ENCODE measurements at regions not wholly inside any gene's neighbourhood (a gene's known extent, or its start where the extent isn't known, plus 50 kb on each side); places are given as distances from the start of the nearest gene placed in this dataset.
"Not testable (repeated sequence)": the region's sequence is repeated elsewhere in the genome, so short reads cannot be mapped to it uniquely, and the experiment has no call there.

DNA sequence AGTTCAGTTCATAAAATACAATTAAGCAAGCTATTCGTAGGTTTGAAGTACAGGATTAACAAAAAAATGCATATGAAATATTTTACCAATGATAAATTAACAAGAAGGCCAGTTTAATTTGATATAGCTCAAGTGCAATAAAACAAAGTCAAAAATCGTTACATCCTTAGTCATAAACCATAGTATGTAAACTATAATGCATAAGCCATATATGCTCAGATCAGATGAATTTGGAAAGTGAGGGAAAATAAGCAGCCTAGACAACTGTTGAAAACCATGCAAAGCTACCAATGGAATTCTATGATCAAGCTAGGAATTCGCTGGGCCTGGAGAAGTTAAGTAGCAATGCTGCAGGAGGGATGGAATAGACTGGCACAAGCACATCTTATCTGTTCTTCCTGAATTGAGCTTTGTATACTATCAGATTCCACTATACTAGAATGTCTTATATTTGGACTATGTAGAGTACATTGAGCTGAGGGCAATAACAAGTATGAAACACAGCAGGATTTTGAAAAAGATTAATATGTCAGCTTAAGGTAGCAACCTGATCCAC is 682.0 kb downstream of the IRS1 start:
- DNase-seq = no peak

DNA sequence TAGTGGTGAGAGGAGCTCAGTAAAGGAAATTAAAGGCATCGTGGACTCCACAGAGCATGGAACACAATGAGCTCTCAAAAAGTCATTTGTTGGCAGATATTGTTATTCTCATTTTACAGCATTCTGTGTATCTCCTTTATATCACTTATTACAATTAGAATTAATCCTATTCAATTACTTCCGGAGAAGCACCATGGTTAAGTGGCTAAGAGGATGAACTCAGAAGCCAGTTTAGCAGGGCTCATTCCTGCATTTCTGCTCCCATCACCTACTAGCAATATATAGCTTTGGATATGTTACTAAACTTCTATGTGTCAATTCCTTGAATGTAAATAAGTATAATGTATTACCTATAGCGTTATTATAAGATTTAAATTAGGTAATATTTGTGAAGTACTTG is 683.3 kb downstream of the IRS1 start:
- no peak for DNase-seq

DNA sequence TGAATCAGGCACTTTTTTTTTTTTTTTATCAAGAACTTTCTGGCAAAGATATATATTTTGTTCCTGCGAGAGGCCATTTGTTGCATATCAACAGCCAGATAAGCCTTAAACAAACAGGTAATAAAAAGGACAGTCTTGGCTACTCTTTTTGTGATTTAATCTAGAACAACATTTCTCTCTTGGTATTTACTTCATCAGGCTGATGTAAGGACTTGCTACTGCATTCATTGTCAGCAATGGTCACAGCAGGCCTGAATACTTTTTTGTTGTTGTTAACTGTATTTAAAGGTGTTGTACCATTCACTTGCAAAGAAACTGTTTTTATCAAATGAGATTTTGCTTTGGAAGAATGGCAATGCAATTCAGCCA is 683.8 kb downstream of the IRS1 start:
- DNase-seq = no peak

DNA sequence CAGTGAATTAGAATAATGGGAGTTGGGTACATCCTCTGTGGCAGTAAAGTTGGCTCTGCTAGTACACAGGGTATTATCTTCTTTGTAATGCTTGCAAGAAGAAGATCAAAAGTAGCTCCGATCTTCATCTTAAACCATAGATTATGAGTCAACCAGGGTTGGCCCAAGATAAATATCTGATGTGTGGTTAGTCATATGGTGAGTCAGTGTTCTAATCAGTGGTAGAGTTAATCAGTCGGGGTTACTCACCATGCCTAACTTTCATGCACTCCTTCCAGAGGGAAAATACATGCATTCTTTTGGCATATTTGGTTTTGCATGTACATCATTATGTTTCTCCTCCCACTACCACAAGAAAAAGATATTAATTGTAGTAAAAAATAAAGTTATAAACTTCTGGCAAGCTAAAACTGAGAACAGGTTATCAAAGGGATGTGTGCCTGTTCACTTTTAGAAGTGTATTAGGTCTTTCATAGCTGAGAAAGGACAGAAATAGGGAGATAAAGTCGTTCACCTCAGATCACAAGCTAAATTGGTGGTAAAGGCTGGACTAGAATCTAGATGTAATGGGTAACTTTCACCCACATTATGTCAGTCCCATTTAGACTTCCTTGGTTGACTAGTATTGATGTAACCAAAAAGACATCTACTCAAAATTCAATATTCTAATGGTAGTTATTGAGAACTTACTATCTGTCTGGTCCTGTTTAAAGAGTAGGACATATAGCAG is 684.4 kb downstream of the IRS1 start:
- DNase-seq = no peak

DNA sequence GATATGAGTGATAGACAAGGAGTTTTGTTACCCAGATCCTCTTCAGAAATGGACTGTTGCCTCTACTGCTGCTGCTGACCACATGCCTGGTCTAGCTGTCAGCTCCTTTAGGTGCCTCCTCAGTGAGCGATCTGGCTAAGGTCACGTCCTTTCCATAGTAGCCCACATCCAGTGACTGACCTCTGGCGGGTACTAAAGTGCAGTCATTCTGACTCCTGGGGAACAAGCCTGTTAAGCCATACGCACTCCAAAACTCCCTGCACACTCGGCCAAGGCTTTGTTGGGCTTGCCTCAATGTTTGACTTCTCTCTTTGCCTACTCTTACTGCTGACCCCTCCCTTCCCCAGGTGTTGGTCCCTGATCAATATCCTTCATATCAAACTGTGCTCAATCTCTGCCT is 685.2 kb downstream of the IRS1 start:
- no peak for DNase-seq

DNA sequence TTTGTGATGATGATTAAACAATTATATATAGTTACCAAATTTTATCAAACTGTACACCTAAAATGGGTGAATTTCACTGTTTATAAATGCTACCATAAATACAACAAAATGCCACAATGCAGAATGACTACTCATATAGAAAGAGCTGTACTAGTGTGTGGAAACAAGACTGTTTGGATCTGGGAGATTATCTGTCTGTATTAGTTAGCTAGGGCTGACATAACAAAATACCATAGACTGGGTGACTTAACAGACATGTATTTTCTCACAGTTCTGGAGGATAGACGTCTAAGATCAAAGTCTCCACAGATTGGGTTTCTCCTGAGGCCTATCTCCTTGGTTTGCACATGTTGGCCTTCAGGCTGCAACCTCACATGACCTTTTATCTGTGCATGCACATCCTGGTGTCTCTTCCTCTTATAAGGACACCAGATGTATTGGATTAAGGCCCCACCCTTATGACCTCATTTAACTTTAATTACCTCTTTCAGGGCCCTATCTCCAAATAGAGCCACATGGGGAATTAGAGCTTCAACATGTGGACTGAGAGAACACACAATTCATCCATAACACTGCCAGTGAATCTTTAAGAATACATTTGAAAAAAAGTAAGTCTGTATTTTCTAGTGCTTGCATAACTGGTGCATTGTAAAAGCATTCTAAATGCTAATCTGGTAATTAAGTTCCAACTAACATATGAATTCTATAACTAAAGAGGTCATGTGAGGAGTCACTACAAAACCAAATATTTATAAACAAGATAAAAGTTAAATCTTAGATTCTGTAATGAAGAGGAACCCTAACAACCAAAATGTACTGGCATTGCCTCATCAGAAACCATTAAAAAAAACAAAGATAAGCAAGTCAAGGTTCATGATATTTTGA is 699.6 kb downstream of the NYAP2 start:
- DNase-seq = no peak

DNA sequence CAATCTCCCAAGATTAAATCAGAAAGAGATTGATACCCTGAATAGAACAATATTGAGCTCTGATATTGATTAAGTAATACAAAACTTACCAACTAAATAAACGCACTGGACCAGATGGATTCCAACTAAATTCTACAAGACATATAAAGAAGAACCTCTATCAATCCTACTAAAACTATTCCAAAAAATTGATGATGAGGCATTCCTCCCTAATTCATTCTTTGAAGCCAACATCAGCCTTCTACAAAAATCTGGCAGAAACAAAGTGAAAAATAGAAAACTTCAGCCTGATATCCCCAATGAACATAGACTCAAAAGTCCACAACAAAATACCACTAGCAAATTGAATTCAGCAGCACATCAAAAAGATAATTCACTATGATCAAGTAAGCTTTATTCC is 695.5 kb downstream of the NYAP2 start:
- no peak for DNase-seq

DNA sequence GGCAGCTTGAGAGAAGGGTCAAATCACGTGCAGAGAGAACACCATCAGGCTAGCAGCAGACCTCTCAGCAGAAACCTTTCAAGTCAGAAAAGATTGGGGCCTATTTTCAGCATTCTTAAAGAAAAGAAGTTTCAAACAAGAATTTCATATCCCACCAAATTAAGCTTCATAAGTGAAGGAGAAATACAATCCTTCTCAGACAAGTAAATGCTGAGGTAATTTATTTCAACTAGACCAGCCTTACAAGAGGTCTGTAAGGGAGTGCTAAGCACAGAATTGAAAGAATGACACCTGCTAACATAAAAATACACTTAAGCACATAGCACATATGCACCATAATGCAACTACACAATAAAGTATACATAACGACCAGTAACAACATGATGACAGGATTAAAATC is 693.9 kb downstream of the NYAP2 start:
- no peak for DNase-seq

DNA sequence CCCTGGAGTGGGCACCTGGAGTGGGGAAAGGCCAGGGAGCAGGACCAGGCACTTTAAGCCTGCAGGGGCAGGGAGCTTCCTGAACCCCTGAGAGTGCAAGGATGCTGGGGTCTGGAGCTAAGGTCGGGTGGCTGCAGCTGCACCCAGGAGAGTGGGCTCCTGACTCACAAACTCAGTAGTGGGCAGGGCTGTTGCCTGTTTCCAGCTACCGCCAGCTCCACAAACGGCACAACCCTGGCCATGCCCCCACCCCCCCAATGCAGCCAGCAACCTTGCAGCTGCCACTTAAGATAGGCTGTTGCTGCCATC is 688.8 kb downstream of the NYAP2 start:
- no peak for DNase-seq

DNA sequence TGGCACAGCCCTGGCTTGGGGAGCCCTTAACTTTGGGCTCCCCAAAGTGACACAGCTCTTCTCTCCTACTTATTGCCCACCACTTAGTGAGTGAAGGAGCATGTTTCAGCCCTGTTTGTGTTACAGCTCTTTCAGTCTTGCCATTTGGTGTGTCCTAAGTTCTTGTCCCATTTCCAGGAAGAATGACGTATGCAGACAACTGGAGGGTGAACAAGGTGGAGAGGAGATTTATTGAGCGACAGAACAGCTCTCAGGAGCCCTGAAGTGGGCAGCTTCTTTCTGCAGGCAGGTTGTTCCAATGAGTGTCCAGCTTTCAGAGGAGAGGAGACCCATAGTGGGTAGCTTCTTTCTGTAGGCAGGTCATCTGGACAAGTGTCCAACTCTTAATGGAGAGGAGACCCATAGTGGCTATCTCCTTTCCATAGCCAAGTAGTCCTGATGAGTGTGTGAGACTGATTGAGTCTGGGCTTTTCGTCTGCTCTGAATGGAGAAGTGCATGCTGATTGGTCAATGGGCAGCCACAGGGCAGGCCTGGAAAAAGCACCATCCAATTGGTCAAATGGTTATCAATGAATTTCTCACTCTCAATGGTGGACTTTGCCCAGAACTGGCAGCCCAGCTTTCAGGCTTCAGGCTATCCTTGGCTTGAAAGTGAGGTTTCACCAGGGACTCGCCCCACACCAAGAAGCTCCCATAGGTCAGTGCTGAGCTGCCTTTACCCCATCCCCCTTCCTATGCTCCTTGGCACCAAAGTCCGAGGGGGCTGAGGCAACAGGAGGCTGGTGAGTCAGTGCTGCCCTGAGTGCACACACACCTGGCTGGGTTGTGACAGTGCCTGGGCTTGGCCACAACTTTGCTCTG is 688.2 kb downstream of the NYAP2 start:
- no peak for DNase-seq

DNA sequence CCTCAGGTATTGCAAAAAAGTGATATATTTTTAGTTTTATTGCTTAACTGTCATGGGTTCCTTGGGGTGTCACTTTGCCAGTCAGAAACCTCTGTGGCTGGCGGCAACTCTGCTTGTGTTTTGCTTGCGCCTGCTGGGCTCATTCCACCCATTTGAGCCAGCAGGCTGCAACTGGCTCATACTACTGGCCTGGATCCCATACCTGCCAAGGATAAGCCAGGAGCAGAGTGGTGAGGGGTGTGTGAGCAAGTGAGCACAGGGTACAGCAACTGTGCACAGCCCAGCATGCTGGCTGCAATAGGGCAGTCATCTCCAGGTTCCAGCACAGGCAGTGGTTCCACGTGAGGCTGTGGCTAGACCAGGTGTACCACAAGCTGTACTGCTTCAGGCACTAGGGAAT is 687.5 kb downstream of the NYAP2 start:
- DNase-seq = no peak

DNA sequence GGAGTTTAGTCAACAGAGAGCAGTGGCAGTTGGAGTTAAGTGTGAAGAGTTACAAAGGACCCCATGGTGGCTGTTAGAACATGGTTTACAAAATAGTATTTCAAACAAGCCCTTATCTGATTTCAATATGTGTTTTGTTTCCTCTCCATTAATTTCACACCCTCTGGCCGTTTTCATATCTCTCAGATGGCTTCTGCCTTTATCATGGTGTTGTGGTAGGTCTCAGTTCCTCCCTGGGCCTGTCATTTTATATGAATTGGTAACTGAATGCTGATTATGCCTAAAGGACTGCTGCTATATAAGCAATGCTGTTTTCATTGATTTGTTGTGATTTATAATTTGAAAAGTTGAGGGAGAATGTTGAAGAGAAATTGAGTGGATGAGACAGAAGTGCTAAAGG is 686.7 kb downstream of the NYAP2 start:
- no peak for DNase-seq

DNA sequence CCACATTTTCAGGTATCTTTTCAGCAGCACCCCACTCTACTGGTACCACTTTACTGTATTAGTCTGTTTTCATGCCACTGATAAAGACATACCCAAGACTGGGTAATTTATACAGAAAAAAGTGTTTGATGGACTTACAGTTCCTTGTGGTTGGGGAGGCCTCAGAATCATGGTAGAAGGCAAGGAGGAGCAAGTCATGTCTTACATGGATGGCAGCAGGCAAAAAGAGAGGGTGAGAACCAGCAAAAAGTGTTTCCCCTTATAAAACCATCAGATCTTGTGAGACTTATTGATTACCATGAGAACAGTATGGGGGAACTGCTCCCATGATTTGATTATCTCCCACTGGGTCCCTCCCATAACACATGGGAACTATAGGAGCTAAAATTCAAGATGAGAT is 685.9 kb downstream of the NYAP2 start:
- not testable (repeated sequence) for DNase-seq

DNA sequence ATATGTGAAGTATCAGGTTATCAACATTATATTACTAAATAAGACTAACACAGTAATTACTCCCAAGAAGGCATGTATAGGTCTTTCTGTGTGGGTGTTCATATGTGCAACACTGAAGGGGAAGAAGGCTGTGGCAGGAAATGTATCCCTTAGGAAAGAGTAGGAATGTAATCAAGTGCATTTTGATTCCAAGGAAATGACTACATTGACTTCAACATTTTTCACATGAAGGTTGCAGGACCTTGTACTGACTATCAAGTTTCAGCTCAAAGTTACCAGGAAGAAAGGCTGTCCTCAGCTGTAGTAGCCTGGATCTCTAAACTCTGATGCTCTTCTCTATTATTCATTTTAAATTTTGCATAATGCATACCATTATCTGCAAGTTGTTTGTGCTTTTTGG is 680.8 kb downstream of the NYAP2 start:
- no peak for DNase-seq

DNA sequence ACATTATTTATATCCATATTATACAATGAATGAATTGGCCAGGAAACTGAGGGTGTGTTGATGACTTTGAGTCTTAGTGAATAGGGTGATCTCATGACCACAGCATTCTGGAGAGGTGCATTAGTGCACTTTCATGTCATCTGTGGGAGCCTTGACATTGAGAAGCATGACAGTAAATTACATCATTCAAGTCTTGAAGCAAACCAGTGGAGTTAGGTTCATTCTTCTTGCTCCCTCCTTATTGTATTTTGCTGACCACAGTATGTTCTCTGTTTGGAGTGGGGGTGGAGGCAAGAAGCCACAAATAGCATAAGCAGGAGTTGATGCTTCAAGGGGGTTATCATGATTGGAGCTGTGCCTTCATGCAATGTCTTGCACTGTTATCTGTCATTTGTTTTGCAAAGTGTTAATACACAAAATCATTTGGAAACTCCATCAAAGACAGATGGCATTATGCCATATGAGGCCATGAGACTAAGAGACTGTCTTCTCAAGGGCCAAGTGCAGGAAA is 680.2 kb downstream of the NYAP2 start:
- DNase-seq = no peak

DNA sequence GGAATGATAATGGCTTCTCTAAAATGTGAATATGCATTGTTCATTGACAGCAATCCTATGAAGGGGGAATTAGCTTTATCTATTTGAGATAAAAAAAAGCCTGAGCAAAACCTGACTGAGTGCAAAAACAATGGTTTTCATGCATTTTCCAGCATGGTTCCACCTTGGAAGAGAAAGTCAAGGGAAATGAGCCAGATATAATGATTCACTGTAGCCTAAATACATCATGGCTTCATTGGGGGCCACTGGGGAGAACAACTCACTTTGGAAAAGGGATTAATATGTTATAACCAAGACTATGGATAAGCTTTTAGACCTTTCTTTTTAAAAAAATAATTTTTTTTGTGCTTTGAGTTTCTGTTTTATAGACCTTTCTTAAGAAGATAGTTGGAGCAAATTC is 679.7 kb downstream of the NYAP2 start:
- DNase-seq = no peak

DNA sequence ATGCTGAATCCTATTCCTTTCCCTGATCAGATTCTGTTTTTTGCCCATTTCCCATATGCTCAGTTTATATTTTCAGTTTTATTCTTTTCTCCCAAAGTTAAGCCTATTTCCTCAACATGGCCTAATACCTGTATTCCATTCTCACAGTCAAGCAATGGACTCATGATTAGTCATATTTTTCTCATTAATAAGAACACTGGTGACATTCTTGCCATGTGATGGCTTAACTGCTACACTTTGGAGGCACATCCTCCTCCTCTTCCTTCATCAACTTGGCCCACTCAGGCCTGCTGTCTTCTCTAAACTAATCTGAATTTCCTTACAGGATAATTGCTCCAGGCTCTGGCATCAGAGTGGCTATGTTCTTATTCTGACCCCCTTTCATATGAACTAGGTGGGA is 679.2 kb downstream of the NYAP2 start:
- DNase-seq = no peak

DNA sequence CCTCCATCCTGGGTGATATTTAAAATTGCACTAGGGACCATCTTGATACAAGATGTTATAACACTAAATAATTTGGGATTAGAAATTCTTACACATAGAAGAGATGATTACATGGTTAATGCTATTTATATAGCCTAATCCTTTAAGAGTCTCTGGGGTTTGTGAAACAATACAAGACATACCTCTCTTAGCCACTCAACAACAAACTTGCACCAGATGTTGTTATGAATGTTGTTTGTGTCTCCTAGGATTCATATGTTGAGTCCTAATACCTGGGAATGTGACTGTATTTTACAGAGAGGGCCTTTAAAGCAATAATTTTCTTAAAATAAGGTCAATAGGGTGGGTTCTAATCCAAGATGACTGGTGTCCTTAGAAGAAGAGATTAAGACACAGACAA is 678.3 kb downstream of the NYAP2 start:
- DNase-seq = no peak

DNA sequence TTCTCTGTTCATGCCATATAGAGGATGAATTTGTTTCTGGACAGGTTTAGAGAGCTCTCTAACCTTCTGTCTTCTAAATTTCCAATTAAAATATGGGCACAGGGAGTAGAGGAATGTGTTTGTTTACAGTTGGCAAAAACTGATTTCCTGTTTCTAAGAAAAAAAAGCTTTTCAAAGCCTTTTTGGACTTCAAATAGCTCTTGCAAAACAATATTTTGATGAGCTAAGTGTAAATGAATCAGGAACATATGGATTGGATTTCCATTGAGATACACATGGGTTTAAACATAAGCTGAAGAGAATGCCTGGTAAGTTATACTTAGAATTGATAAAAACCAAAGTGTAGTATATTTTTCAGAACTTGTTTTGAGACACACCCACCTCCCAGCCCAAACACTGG is 677.5 kb downstream of the NYAP2 start:
- DNase-seq = no peak

DNA sequence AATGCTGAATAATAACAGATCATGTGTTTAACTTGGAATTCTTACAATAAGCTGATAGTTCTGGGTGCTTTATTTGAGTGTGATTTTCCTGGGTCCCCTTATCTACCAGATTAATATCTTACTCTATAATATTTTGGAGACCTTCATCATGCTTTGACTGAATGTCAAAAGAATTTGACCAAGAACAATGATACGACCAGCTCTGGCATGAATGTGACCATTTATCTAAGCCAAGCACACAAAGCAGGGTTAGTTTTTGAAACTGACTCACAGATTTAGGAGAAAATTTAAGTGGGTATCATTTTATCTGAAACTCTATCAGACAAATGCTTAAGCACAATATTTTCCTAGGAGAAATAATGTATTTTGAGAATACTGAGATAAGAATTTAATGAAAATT is 677.0 kb downstream of the NYAP2 start:
- no peak for DNase-seq

DNA sequence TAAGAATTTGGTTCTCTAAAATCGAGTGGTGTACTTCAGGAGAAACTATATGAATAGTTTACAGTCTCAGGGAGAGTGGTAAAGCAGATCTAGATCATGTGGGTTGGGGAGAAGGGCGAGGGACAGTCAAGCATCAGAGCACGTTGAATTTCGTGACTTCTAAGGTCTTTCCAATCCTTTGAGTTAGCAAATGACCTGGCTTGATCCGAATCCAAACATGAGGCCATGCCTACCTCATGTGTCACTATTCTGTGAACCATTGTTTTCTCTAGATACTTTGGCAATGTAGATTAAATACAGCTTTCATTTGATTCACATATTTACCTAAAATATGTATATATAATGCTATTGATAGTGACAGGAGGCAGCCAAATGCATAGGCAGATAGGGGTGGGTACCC is 674.9 kb downstream of the NYAP2 start:
- DNase-seq = no peak

DNA sequence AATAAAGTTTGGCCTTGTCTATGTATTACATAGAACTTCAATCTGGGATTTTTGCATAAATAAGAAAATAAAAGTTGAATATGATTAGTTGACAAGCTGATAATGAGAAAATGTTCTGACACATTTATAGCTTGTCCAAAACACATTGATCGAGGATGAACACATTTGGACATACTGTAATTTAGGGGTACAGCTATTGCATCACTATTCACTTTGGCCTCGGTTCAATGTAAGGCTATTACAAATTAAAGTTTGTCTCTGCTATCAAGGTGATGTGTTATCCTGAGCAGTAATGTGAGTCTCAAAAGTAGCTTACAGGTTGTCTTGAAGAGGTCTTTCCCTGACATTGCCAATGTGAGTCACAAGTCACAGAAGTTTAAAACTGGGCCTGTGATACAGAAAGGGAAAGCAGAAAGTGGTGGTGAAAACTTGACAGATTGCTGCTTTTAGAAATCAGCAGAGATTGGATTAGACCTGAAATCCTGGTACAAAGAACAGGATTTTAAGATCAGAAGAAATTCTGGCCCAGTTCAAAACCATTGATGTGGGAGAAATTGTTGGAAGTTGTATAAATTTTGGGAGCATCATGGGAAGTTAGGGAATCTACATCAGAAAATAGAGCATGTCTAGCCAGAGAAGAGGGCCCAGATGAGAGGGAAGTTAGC is 674.1 kb downstream of the NYAP2 start:
- no peak for DNase-seq

DNA sequence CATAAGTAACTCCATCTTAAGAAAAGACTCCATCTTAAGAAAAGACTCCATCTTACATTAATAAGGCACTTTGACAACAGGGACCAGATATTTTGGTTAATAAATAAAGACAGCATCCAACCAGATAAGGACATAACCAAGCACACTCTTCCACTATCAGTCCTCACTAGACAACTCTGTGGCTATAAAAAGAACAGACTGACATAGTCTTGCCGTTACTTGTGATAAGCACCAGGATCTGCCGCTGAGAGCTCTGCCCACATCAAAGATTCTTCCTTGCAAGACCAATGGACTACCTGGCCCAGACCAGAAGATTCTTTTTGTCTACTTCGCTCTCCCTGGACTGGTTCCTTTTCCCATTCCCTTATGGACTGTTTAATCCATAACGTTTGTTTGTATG is 667.4 kb downstream of the NYAP2 start:
- DNase-seq = no peak
